Right cardiac atrium (tissue), 5 donors: ENCODE measurements at regions not wholly inside any gene's neighbourhood (a gene's known extent, or its start where the extent isn't known, plus 50 kb on each side); places are given as distances from the start of the nearest gene placed in this dataset.
"Not testable (repeated sequence)": the region's sequence is repeated elsewhere in the genome, so short reads cannot be mapped to it uniquely, and the experiment has no call there.

Source experiments
- ATAC-seq, 2 donors: fragments of 200-7000 bp; cut with Tn5 transposase; one replicate each; pipeline versions ENCODE4 v1.8.0 to v1.9.1; 2020; ENCODE audit warnings: moderate library complexity in 2 of 2, mild to moderate bottlenecking in 1 of 2
- DNase-seq, 3 donors: peaks; one replicate each; pipeline ENCODE4 v3.0.0-alpha.2; 2020
- H3K27ac ChIP-seq: one replicate; pipeline ENCODE4 v1.5.1; 2013; ENCODE audit warnings: mild to moderate bottlenecking, low read length, control low read depth, moderate library complexity
- H3K27me3 ChIP-seq: one replicate; pipeline ENCODE4 v1.6.1; 2013; ENCODE audit not compliant: control insufficient read depth, insufficient read depth
- H3K4me1 ChIP-seq: one replicate; pipeline ENCODE4 v1.6.1; 2013; ENCODE audit warnings: low read length; ENCODE audit not compliant: control insufficient read depth, insufficient read depth
- H3K4me3 ChIP-seq: one replicate; pipeline ENCODE4 v1.5.1; 2013; ENCODE audit warnings: low read length, control low read depth
- H3K9me3 ChIP-seq: one replicate; pipeline ENCODE4 v1.6.1; 2013; ENCODE audit warnings: low read length; ENCODE audit not compliant: control insufficient read depth
- WGBS: extraction: QIAGEN DNeasy Blood & Tissue Kit; methylation state at CpG from one replicate; pipeline ENCODE4 v1.1.7; 2013; 5-methylcytosine and 5-hydroxymethylcytosine counted together
- intact Hi-C, 4 donors: fragments of 100-400 bp; cut with DNase I; formaldehyde crosslinking; loops; one replicate each; pipeline versions ENCODE4 v1.11.0 to v1.14.0; 2022 to 2023
- donor health status: healthy with polysubstance abuse.
- donor health status: DM: no; HTN: yes; CAD: no.
- donor health status: DM: no; HTN: no; CAD: no.
- donor health status: DM: no; HTN: yes; CAD: no; lungs with severe emphysema.
- donor health status: DM: yes; HTN: yes; CAD: no.

- intact Hi-C loops, result no loop called here
- 66% methylated on average over 3 of the region's 3 CpGs for WGBS
- Histone ChIP-seq H3K4me1 (no peaks in the 10 kb centered on the region), H3K9me3 (no peaks in the 10 kb centered on the region), H3K27ac (no peak overlapping the region), H3K4me3 (no peak overlapping the region), H3K27me3 (no peaks in the 10 kb centered on the region)
- DNase-seq, result no peak
- ATAC-seq, result no peak
Observed at GRCh38 chr2:14492920-14493503, 139.5 kb upstream of the LRATD1 start.

- H3K27ac ChIP-seq, result no peak overlapping the region
- DNase-seq (no peak), ATAC-seq (no peak)
- 50% methylated on average over 1 of the region's 1 CpG for WGBS
- no peaks in the 10 kb centered on the region for H3K4me1 ChIP-seq
- H3K4me3 ChIP-seq, result no peak overlapping the region
- intact Hi-C loops, result no loop called here
- no peaks in the 10 kb centered on the region for H3K27me3 ChIP-seq
- no peaks in the 10 kb centered on the region for H3K9me3 ChIP-seq
Observed at GRCh38 chr2:14494759-14495158, 137.8 kb upstream of the LRATD1 start.

GRCh38 chr2:14501061-14501460 is 131.5 kb upstream of the LRATD1 start:
- no peaks in the 10 kb centered on the region for H3K9me3 ChIP-seq
- H3K27ac ChIP-seq, result no peak overlapping the region
- DNase-seq, result no peak
- H3K27me3 ChIP-seq, result no peaks in the 10 kb centered on the region
- intact Hi-C loops, result no loop called here
- ATAC-seq, result no peak
- no peak overlapping the region for H3K4me3 ChIP-seq
- WGBS, result 85% methylated on average over 6 of the region's 6 CpGs
- H3K4me1 ChIP-seq, result no peaks in the 10 kb centered on the region

GRCh38 chr2:14506955-14507354 is 125.6 kb upstream of the LRATD1 start:
- H3K27ac ChIP-seq, DNase-seq, ATAC-seq, H3K27me3 ChIP-seq, H3K4me1 ChIP-seq, H3K4me3 ChIP-seq, intact Hi-C loops, H3K9me3 ChIP-seq: not testable (repeated sequence)
- WGBS, result 90% methylated on average over 12 of the region's 12 CpGs

- Histone ChIP-seq H3K27ac (no peak overlapping the region), H3K4me3 (no peak overlapping the region), H3K27me3 (no peaks in the 10 kb centered on the region), H3K9me3 (no peaks in the 10 kb centered on the region), H3K4me1 (no peaks in the 10 kb centered on the region)
- DNase-seq, result no peak
- WGBS, result 77% methylated on average over 4 of the region's 4 CpGs
- intact Hi-C loops, result no loop called here
- no peak for ATAC-seq
Observed at GRCh38 chr2:14511541-14511940, 121.0 kb upstream of the LRATD1 start.

GRCh38 chr2:14513903-14514302 is 118.6 kb upstream of the LRATD1 start:
- H3K27me3 ChIP-seq, result no peaks in the 10 kb centered on the region
- no peaks in the 10 kb centered on the region for H3K9me3 ChIP-seq
- 30% methylated on average over 1 of the region's 1 CpG for WGBS
- H3K27ac ChIP-seq, result no peak overlapping the region
- no peaks in the 10 kb centered on the region for H3K4me1 ChIP-seq
- intact Hi-C loops, result no loop called here
- DNase-seq, result no peak
- H3K4me3 ChIP-seq, result no peak overlapping the region
- no peak for ATAC-seq

- intact Hi-C loops, result no loop called here
- 82% methylated on average over 1 of the region's 1 CpG for WGBS
- H3K27ac ChIP-seq, result no peak overlapping the region
- H3K9me3 ChIP-seq, result no peaks in the 10 kb centered on the region
- no peak overlapping the region for H3K4me3 ChIP-seq
- H3K4me1 ChIP-seq, result no peaks in the 10 kb centered on the region
- ATAC-seq, result no peak
- no peaks in the 10 kb centered on the region for H3K27me3 ChIP-seq
- DNase-seq, result no peak
Observed at GRCh38 chr2:14516844-14517243, 115.7 kb upstream of the LRATD1 start.

GRCh38 chr2:14517731-14518130 is 114.8 kb upstream of the LRATD1 start:
- no peak for DNase-seq
- no peak overlapping the region for H3K27ac ChIP-seq
- no peak overlapping the region for H3K4me3 ChIP-seq
- WGBS, result 89% methylated on average over 4 of the region's 4 CpGs
- intact Hi-C loops, result no loop called here
- no peaks in the 10 kb centered on the region for H3K27me3 ChIP-seq
- no peak for ATAC-seq
- no peaks in the 10 kb centered on the region for H3K9me3 ChIP-seq
- H3K4me1 ChIP-seq, result no peaks in the 10 kb centered on the region

GRCh38 chr2:14520385-14520945 is 112.1 kb upstream of the LRATD1 start:
- no peak overlapping the region for H3K27ac ChIP-seq
- no peak overlapping the region for H3K4me3 ChIP-seq
- H3K4me1 ChIP-seq, result no peaks in the 10 kb centered on the region
- H3K9me3 ChIP-seq, result no peaks in the 10 kb centered on the region
- ATAC-seq (no peak), DNase-seq (no peak)
- no peaks in the 10 kb centered on the region for H3K27me3 ChIP-seq
- 80% methylated on average over 10 of the region's 10 CpGs for WGBS
- intact Hi-C loops, result no loop called here

- Histone ChIP-seq H3K9me3 (no peaks in the 10 kb centered on the region), H3K27ac (no peak overlapping the region), H3K4me1 (no peaks in the 10 kb centered on the region), H3K27me3 (no peaks in the 10 kb centered on the region), H3K4me3 (no peak overlapping the region)
- DNase-seq, result no peak
- intact Hi-C loops, result no loop called here
- ATAC-seq, result no peak
- 82% methylated on average over 7 of the region's 7 CpGs for WGBS
Observed at GRCh38 chr2:14524041-14524802, 108.3 kb upstream of the LRATD1 start.

- no peaks in the 10 kb centered on the region for H3K4me1 ChIP-seq
- H3K27me3 ChIP-seq, result no peaks in the 10 kb centered on the region
- DNase-seq, result no peak
- H3K27ac ChIP-seq, result no peak overlapping the region
- intact Hi-C loops, result no loop called here
- no peaks in the 10 kb centered on the region for H3K9me3 ChIP-seq
- no peak overlapping the region for H3K4me3 ChIP-seq
- ATAC-seq, result no peak
Observed at GRCh38 chr2:14524803-14525080, 107.8 kb upstream of the LRATD1 start.
